H1 (cell line): ENCODE measurements at regions not wholly inside any gene's neighbourhood (a gene's known extent, or its start where the extent isn't known, plus 50 kb on each side); places are given as distances from the start of the nearest gene placed in this dataset.

ENCODE experiments used
- CTCF ChIA-PET: fragments of 300-600 bp; sonication (Branson Sonifier 250); formaldehyde crosslinking; loops from one replicate; lab custom pipeline; 2021; ENCODE audit not compliant: partially characterized antibody; lab: Charles Lee
- POLR2A ChIA-PET: fragments of 300-600 bp; sonication (Branson Sonifier 250); formaldehyde crosslinking; loops from one replicate; lab custom pipeline; 2021; ENCODE audit warnings: inconsistent platforms; ENCODE audit not compliant: partially characterized antibody; lab: Charles Lee
- DNase-seq, 2 experiments: peaks; one replicate each; pipeline versions ENCODE4 v3.0.0 to v3.0.0-alpha.2; 2010 to 2022; ENCODE audit warnings: low spot score in 2 of 2, low read depth in 1 of 2, mixed read lengths in 1 of 2
- FAIRE-seq: peaks from 2 replicates; lab custom pipeline; 2011; peaks lifted over from hg19 to GRCh38; lab: Jason Lieb, UNC
- H2AFZ ChIP-seq: 2 replicates; pipeline ENCODE4 v1.8.1; 2012; ENCODE audit warnings: low read length, inconsistent platforms
- H2AK5ac ChIP-seq: 2 replicates; pipeline ENCODE4 v1.6.1; 2013; ENCODE audit warnings: low read depth, low read length
- H2BK120ac ChIP-seq: replicated peaks from 2 replicates; pipeline ENCODE3; 2013; ENCODE audit warnings: low read depth, low read length, inconsistent platforms
- H2BK12ac ChIP-seq: 2 replicates; pipeline ENCODE4 v1.6.1; 2013; ENCODE audit warnings: low read depth, low read length
- H2BK15ac ChIP-seq: 2 replicates; pipeline ENCODE4 v1.6.1; 2013; ENCODE audit warnings: low read length
- H2BK20ac ChIP-seq: 2 replicates; pipeline ENCODE4 v1.6.1; 2013; ENCODE audit warnings: low read length
- H2BK5ac ChIP-seq: 2 replicates; pipeline ENCODE4 v1.6.1; 2013; ENCODE audit warnings: low read depth, low read length
- H3K14ac ChIP-seq: 2 replicates; pipeline ENCODE4 v1.6.1; 2013; ENCODE audit warnings: inconsistent platforms; ENCODE audit not compliant: insufficient read length
- H3K18ac ChIP-seq: 2 replicates; pipeline ENCODE4 v1.6.1; 2013; ENCODE audit warnings: low read length; ENCODE audit errors: extremely low read depth
- H3K23ac ChIP-seq: 2 replicates; pipeline ENCODE4 v1.6.1; 2013; ENCODE audit warnings: inconsistent platforms; ENCODE audit not compliant: insufficient read length
- H3K23me2 ChIP-seq: 2 replicates; pipeline ENCODE4 v1.6.1; 2013; ENCODE audit warnings: low read depth, low read length
- H3K27ac ChIP-seq: 2 replicates; pipeline ENCODE4 v1.6.1; 2011; ENCODE audit warnings: low read depth, low read length, inconsistent platforms
- H3K27me3 ChIP-seq, 4 experiments: replicated peaks in 1 of 4; 1 replicate in 1 of 4; 2 replicates in 3 of 4; pipeline versions ENCODE4 v1.6.1 to v1.8.1; 2011 to 2013; ENCODE audit warnings: low read length in 3 of 4, mild to moderate bottlenecking in 3 of 4, inconsistent platforms in 2 of 4, mixed read lengths in 2 of 4, moderate library complexity in 1 of 4; ENCODE audit not compliant: control insufficient read depth in 3 of 4, insufficient read depth in 3 of 4; ENCODE audit errors: extremely low read depth in 1 of 4
- H3K36me3 ChIP-seq, 4 experiments: 2 replicates each; pipeline versions ENCODE4 v1.6.1 to v1.8.1; 2011 to 2013; ENCODE audit warnings: mild to moderate bottlenecking in 4 of 4, low read length in 3 of 4, moderate library complexity in 2 of 4, control low read depth in 1 of 4, inconsistent platforms in 1 of 4; ENCODE audit not compliant: insufficient read depth in 4 of 4, control insufficient read depth in 2 of 4
- H3K4ac ChIP-seq: replicated peaks from 2 replicates; pipeline ENCODE3; 2013; ENCODE audit warnings: low read length, low read depth, mixed read lengths, inconsistent platforms; ENCODE audit not compliant: insufficient read length
- H3K4me1 ChIP-seq, 4 experiments: replicated peaks in 1 of 4; 1 replicate in 1 of 4; 2 replicates in 3 of 4; pipeline versions ENCODE4 v1.6.1 to v1.8.1; 2011 to 2013; ENCODE audit warnings: low read length in 3 of 4, inconsistent platforms in 2 of 4, mixed read lengths in 1 of 4; ENCODE audit not compliant: insufficient read depth in 4 of 4, control insufficient read depth in 3 of 4
- H3K4me2 ChIP-seq, 2 experiments: 2 replicates each; pipeline versions ENCODE4 v1.6.1 to v1.8.1; 2011 to 2013; ENCODE audit warnings: low read depth in 2 of 2, low read length in 2 of 2, control low read depth in 1 of 2, inconsistent platforms in 1 of 2, mild to moderate bottlenecking in 1 of 2; ENCODE audit not compliant: insufficient read depth in 1 of 2
- H3K4me3 ChIP-seq, 4 experiments: fragments of 200-600, 300-600 bp in 1 of 4; sonication (generic), shearing (Covaris generic), sonication (Bioruptor Twin) in 1 of 4; 2 replicates each; pipeline versions ENCODE4 v1.5.1 to v1.8.1; 2011 to 2016; ENCODE audit warnings: low read length in 4 of 4, low read depth in 3 of 4, control low read depth in 2 of 4, inconsistent platforms in 2 of 4, mild to moderate bottlenecking in 2 of 4, mixed read lengths in 1 of 4, moderate library complexity in 1 of 4; ENCODE audit not compliant: insufficient read depth in 2 of 4; ENCODE audit errors: extremely low read depth in 1 of 4
- H3K56ac ChIP-seq: replicated peaks from 2 replicates; pipeline ENCODE3; 2013; ENCODE audit warnings: low read depth, mild to moderate bottlenecking, mixed read lengths, low read length, inconsistent platforms; ENCODE audit not compliant: insufficient read length
- H3K79me1 ChIP-seq: 2 replicates; pipeline ENCODE4 v1.6.1; 2013; ENCODE audit warnings: low read depth, low read length, control low read depth
- H3K79me2 ChIP-seq, 2 experiments: 2 replicates each; pipeline versions ENCODE4 v1.6.1 to v1.8.1; 2012 to 2013; ENCODE audit warnings: low read length in 2 of 2, mild to moderate bottlenecking in 2 of 2, inconsistent platforms in 1 of 2; ENCODE audit not compliant: insufficient read depth in 2 of 2, control insufficient read depth in 1 of 2
- H3K9ac ChIP-seq, 4 experiments: replicated peaks in 1 of 4; 1 replicate in 1 of 4; 2 replicates in 3 of 4; pipeline versions ENCODE4 v1.6.1 to v1.8.1; 2011 to 2013; ENCODE audit warnings: low read depth in 3 of 4, low read length in 3 of 4, control low read depth in 2 of 4, mild to moderate bottlenecking in 2 of 4, moderate library complexity in 2 of 4, inconsistent platforms in 1 of 4; ENCODE audit errors: extremely low read depth in 1 of 4
- H3K9me3 ChIP-seq, 2 experiments: 2 replicates each; pipeline versions ENCODE4 v1.6.1 to v1.8.1; 2012 to 2013; ENCODE audit warnings: mild to moderate bottlenecking in 2 of 2, moderate library complexity in 2 of 2, control low read depth in 1 of 2, inconsistent platforms in 1 of 2, low read depth in 1 of 2, low read length in 1 of 2, mixed read lengths in 1 of 2; ENCODE audit not compliant: insufficient read depth in 2 of 2
- H4K20me1 ChIP-seq, 2 experiments: replicated peaks in 1 of 2; 2 replicates each; pipeline versions ENCODE3 to v1.8.1; 2011 to 2013; ENCODE audit warnings: inconsistent platforms in 2 of 2, low read length in 2 of 2, mild to moderate bottlenecking in 1 of 2; ENCODE audit not compliant: insufficient read depth in 2 of 2, control insufficient read depth in 1 of 2
- H4K5ac ChIP-seq: 2 replicates; pipeline ENCODE4 v1.6.1; 2013; ENCODE audit warnings: low read length, low read depth, mixed read lengths, inconsistent platforms; ENCODE audit not compliant: insufficient read length
- H4K8ac ChIP-seq: 2 replicates; pipeline ENCODE4 v1.8.0; 2013; ENCODE audit warnings: mild to moderate bottlenecking, moderate library complexity, low read length, inconsistent platforms; ENCODE audit not compliant: insufficient read depth; ENCODE audit errors: extremely low read depth
- H4K91ac ChIP-seq: replicated peaks from 2 replicates; pipeline ENCODE3; 2013; ENCODE audit warnings: low read length, mixed read lengths, inconsistent platforms; ENCODE audit not compliant: insufficient read length
- ASH2L ChIP-seq: fragments of 200-600, 300-600 bp; sonication (generic); IDR thresholded peaks from one replicate; pipeline ENCODE4 v1.7.1; 2017; ENCODE audit warnings: low read length
- BACH1 ChIP-seq: IDR thresholded peaks from 2 replicates; pipeline ENCODE4 v1.6.1; 2012; ENCODE audit warnings: low read length, improper control_type of control experiment
- BRCA1 ChIP-seq: IDR thresholded peaks from 2 replicates; pipeline ENCODE4 v1.6.1; 2012; ENCODE audit warnings: low read depth, low read length, improper control_type of control experiment
- CTBP2 ChIP-seq: IDR thresholded peaks from 2 replicates; pipeline ENCODE4 v1.7.0; 2011; ENCODE audit warnings: borderline replicate concordance, mild to moderate bottlenecking, moderate library complexity, mixed read lengths, low read length; ENCODE audit not compliant: insufficient read depth, insufficient read length
- EGR1 ChIP-seq: IDR thresholded peaks from 2 replicates; pipeline ENCODE4 v1.6.1; 2011; ENCODE audit warnings: low read depth, low read length, borderline replicate concordance
- EP300 ChIP-seq, 2 experiments: IDR thresholded peaks; 1 replicate in 1 of 2; 2 replicates in 1 of 2; pipeline ENCODE4 v1.6.1; 2011 to 2012; ENCODE audit warnings: low read depth in 2 of 2, low read length in 2 of 2, mild to moderate bottlenecking in 2 of 2, borderline replicate concordance in 1 of 2, inconsistent platforms in 1 of 2, moderate library complexity in 1 of 2
- JUND ChIP-seq: IDR thresholded peaks from 2 replicates; pipeline ENCODE4 v1.6.1; 2011; ENCODE audit warnings: mild to moderate bottlenecking, improper control_type of control experiment, low read length
- KDM1A ChIP-seq: fragments of 200-600, 300-600 bp; sonication (generic); IDR thresholded peaks from 2 replicates; pipeline ENCODE4 v1.7.1; 2016; ENCODE audit warnings: mild to moderate bottlenecking, low read length, borderline replicate concordance
- KDM5A ChIP-seq: fragments of 200-600 bp; IDR thresholded peaks from 2 replicates; pipeline ENCODE4 v1.7.1; 2012; ENCODE audit warnings: mild to moderate bottlenecking, low read length, inconsistent platforms, mixed read lengths
- MAX ChIP-seq: IDR thresholded peaks from 2 replicates; pipeline ENCODE4 v1.6.1; 2012; ENCODE audit warnings: inconsistent platforms
- NANOG ChIP-seq: IDR thresholded peaks from 2 replicates; pipeline ENCODE4 v1.6.1; 2011; ENCODE audit warnings: low read length, low read depth, mild to moderate bottlenecking, inconsistent platforms; ENCODE audit not compliant: insufficient read depth, poor library complexity, severe bottlenecking
- RAD21 ChIP-seq, 2 experiments: IDR thresholded peaks in 1 of 2; conservative IDR thresholded peaks in 1 of 2; 2 replicates each; pipeline ENCODE4 v1.6.1; 2011; ENCODE audit warnings: low read depth in 2 of 2, low read length in 2 of 2, improper control_type of control experiment in 1 of 2, inconsistent platforms in 1 of 2, mild to moderate bottlenecking in 1 of 2, moderate library complexity in 1 of 2
- SP1 ChIP-seq: IDR thresholded peaks from 2 replicates; pipeline ENCODE4 v1.6.1; 2011; ENCODE audit warnings: low read depth, low read length
- SRF ChIP-seq: IDR thresholded peaks from 2 replicates; pipeline ENCODE4 v1.6.1; 2011; ENCODE audit warnings: mild to moderate bottlenecking, low read depth, low read length, moderate library complexity
- SUZ12 ChIP-seq: fragments of 200-600 bp; sonication (generic); IDR thresholded peaks from 2 replicates; pipeline ENCODE4 v1.6.1; 2012; ENCODE audit warnings: mild to moderate bottlenecking, inconsistent platforms, low read length, moderate library complexity, mixed read lengths
- WGBS, 2 experiments: shearing (Covaris generic) in 1 of 2; methylation state at CpG; one replicate each; pipeline versions ENCODE4 v1.1.6 to v1.1.7; 2013 to 2015; ENCODE audit warnings: low lambda C conversion rate in 2 of 2, mixed read lengths in 2 of 2, inconsistent platforms in 1 of 2, low coverage in 1 of 2, missing lambda C conversion rate in 1 of 2; ENCODE audit not compliant: insufficient replicate concordance in 2 of 2, insufficient coverage in 1 of 2, insufficient read length in 1 of 2; ENCODE audit errors: extremely low coverage in 1 of 2, missing lambda C conversion rate in 1 of 2; 5-methylcytosine and 5-hydroxymethylcytosine counted together

- no peaks in the 10 kb centered on the region for H3K4me1 ChIP-seq
- no peak overlapping the region for H4K8ac ChIP-seq
- no peak overlapping the region for H2BK120ac ChIP-seq
- H2BK12ac ChIP-seq: no peak overlapping the region
- no peaks in the 10 kb centered on the region; a peak in 1 of 8 replicates for H3K36me3 ChIP-seq
- H2BK5ac ChIP-seq: no peak overlapping the region
- no peaks in the 10 kb centered on the region for H3K79me1 ChIP-seq
- H2AFZ ChIP-seq: no peak overlapping the region
- H4K20me1 ChIP-seq: no peaks in the 10 kb centered on the region
- no peak overlapping the region for H3K27ac ChIP-seq
- no peak overlapping the region for H4K91ac ChIP-seq
- FAIRE-seq (no peak), DNase-seq (no peak)
- H3K79me2 ChIP-seq: no peaks in the 10 kb centered on the region
- no peaks in the 10 kb centered on the region for H3K23me2 ChIP-seq
- 87% methylated on average over 4 of the region's 4 CpGs; no CpG with 5 or more reads in 1 of the 2 experiments for WGBS, 2 experiments
- H3K4me3 ChIP-seq: no peak overlapping the region
- H2BK15ac ChIP-seq: no peak overlapping the region
- no peak overlapping the region for H3K23ac ChIP-seq
- H3K4ac ChIP-seq: no peak overlapping the region
- no peak overlapping the region for H2AK5ac ChIP-seq
- ChIA-PET CTCF (no interaction called here), POLR2A (no interaction called here)
- H3K56ac ChIP-seq: no peak overlapping the region
- no peak overlapping the region for H3K9ac ChIP-seq
- H3K27me3 ChIP-seq: no peaks in the 10 kb centered on the region
- H3K18ac ChIP-seq: no peak overlapping the region
- no peak overlapping the region for H3K14ac ChIP-seq
- peaks cover 13 to 14% of the 10 kb centered on the region in 2 experiments for H3K9me3 ChIP-seq
- no peak overlapping the region for H4K5ac ChIP-seq
- H3K4me2 ChIP-seq: no peak overlapping the region
- no peak overlapping the region for H2BK20ac ChIP-seq
- no peak for TF ChIP-seq KDM1A
- TF ChIP-seq ASH2L: no peak
- no peak for TF ChIP-seq EP300 (IDR thresholded peaks at IDR 0.05; ENCODE audit: borderline replicate concordance in 1 of 2, low read depth in 2 of 2, low read length in 2 of 2)
- no peak for TF ChIP-seq SUZ12
- no peak for TF ChIP-seq MAX
- no peak for TF ChIP-seq JUND
- no peak for TF ChIP-seq CTBP2
- TF ChIP-seq NANOG: no peak
- no peak for TF ChIP-seq SRF
- no peak for TF ChIP-seq RAD21 (IDR thresholded peaks at IDR 0.05 in 1 of 2, conservative IDR thresholded peaks at IDR 0.05 in 1 of 2; ENCODE audit: low read depth in 2 of 2, low read length in 2 of 2)
- no peak for TF ChIP-seq EGR1
- no peak for TF ChIP-seq BACH1
- TF ChIP-seq KDM5A: no peak
- no peak for TF ChIP-seq SP1
- TF ChIP-seq BRCA1: no peak
Measured at GRCh38 chr13:88285329-88285728, 614.2 kb downstream of the SLITRK5 start.
